ENCODE measurements at regions not wholly inside any gene's neighbourhood (a gene's known extent, or its start where the extent isn't known, plus 50 kb on each side); places are given as distances from the start of the nearest gene placed in this dataset.

DNA sequence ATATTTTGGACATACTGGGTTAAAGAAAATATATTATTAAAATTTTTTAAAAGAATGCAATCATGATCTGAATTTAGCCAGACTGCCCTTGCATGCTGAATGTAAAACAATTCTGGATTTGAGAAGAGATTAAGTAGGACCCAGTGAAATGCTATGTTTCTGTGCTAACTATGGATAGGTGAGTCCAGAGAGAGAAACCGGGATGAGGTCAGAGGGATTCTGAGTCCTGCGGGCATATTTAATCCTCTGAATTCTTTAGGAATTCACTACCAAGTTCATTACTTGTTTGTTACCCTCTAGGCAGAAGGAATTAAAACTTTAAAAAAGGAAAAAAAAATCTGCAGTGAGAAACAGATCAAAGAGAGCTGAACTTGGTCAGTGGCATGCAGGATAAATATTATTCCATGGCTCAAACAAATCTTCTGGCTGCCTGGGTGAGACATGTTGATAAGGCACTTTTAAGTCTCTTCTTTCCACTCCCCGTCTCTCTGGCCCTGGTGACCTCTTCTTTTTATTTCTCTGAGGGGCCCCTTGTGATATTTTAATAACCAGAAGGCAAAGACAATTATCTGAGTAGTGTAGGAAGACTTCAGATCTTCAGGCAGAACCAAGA, 50.2 kb upstream of the LYZL1 start:
- TF ChIP-seq, protein P1, sequence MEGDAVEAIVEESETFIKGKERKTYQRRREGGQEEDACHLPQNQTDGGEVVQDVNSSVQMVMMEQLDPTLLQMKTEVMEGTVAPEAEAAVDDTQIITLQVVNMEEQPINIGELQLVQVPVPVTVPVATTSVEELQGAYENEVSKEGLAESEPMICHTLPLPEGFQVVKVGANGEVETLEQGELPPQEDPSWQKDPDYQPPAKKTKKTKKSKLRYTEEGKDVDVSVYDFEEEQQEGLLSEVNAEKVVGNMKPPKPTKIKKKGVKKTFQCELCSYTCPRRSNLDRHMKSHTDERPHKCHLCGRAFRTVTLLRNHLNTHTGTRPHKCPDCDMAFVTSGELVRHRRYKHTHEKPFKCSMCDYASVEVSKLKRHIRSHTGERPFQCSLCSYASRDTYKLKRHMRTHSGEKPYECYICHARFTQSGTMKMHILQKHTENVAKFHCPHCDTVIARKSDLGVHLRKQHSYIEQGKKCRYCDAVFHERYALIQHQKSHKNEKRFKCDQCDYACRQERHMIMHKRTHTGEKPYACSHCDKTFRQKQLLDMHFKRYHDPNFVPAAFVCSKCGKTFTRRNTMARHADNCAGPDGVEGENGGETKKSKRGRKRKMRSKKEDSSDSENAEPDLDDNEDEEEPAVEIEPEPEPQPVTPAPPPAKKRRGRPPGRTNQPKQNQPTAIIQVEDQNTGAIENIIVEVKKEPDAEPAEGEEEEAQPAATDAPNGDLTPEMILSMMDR (IDR thresholded peaks at IDR 0.05; ENCODE audit: low read depth, low read length, poor library complexity, severe bottlenecking), result no peak
- no peak for TF ChIP-seq EZH2phosphoT487 (IDR thresholded peaks at IDR 0.05; ENCODE audit: borderline replicate concordance, low read length)

All from DOHH2 (cell line).